HepG2 (cell line): ENCODE measurements at regions not wholly inside any gene's neighbourhood (a gene's known extent, or its start where the extent isn't known, plus 50 kb on each side); places are given as distances from the start of the nearest gene placed in this dataset.

Experiments
- ATAC-seq: fragments of 200-7000 bp; cut with Tn5 transposase; 3 replicates; pipeline ENCODE4 v1.9.1; 2020; ENCODE audit warnings: mild to moderate bottlenecking, moderate library complexity
- BruUV-seq: library from RNA; stranded (reverse); fragments of 400-500 nt; replicated peaks from 2 replicates; lab custom pipeline; 2021; lab: Mats Ljungman, UMichigan
- CTCF ChIA-PET: fragments of 300-600 bp; formaldehyde crosslinking; extraction: SDS; loops from one replicate; lab custom pipeline; 2021; ENCODE audit warnings: low total read pairs, inconsistent platforms, low intra/inter-chr PET ratio; lab: Yijun Ruan, JAX
- POLR2A ChIA-PET: fragments of 350-600 bp; sonication (Branson Sonifier 250); formaldehyde crosslinking; loops from one replicate; lab custom pipeline; 2020; ENCODE audit warnings: antibody characterized with exemption, inconsistent platforms; lab: Yijun Ruan, JAX
- DNase-seq: peaks from one replicate; pipeline ENCODE4 v3.0.0-alpha.2; 2015; ENCODE audit warnings: low spot score
- FAIRE-seq: peaks from 3 replicates; lab custom pipeline; 2011; peaks lifted over from hg19 to GRCh38; lab: Jason Lieb, UNC
- H2AFZ ChIP-seq: one replicate; pipeline ENCODE4 v1.6.1; 2011; ENCODE audit warnings: low read length, inconsistent platforms
- H3K27ac ChIP-seq: fragments of 300-600 bp; 3 replicates; pipeline ENCODE4 v1.8.0; 2011; ENCODE audit warnings: mixed run types, mild to moderate bottlenecking, mixed read lengths, low read length, inconsistent platforms; ENCODE audit not compliant: insufficient read depth; ENCODE audit errors: extremely low read length
- H3K27me3 ChIP-seq, 2 experiments: fragments of 200-600 bp in 1 of 2; 2 replicates in 1 of 2; 3 replicates in 1 of 2; pipeline versions ENCODE4 v1.6.0 to v1.8.0; 2011; ENCODE audit warnings: low read length in 2 of 2, mild to moderate bottlenecking in 2 of 2, moderate library complexity in 2 of 2, inconsistent platforms in 1 of 2; ENCODE audit not compliant: insufficient read depth in 2 of 2, control insufficient read depth in 1 of 2
- H3K36me3 ChIP-seq, 2 experiments: fragments of 200-600 bp in 1 of 2; replicated peaks in 1 of 2; 2 replicates in 1 of 2; 3 replicates in 1 of 2; pipeline versions ENCODE4 v1.5.1 to v1.8.0; 2011; ENCODE audit warnings: low read length in 2 of 2, inconsistent platforms in 1 of 2; ENCODE audit not compliant: insufficient read depth in 2 of 2, control insufficient read depth in 1 of 2
- H3K4me1 ChIP-seq: 2 replicates; pipeline ENCODE4 v1.5.1; 2012; ENCODE audit warnings: low read length, inconsistent platforms; ENCODE audit not compliant: insufficient read depth
- H3K4me2 ChIP-seq: 2 replicates; pipeline ENCODE4 v1.6.0; 2011; ENCODE audit warnings: low read depth, low read length, inconsistent platforms
- H3K4me3 ChIP-seq, 3 experiments: fragments of 200-600 bp in 1 of 3; sonication (generic), shearing (Covaris generic) in 1 of 3; replicated peaks in 1 of 3; 2 replicates each; pipeline ENCODE4 v1.5.1; 2011 to 2016; ENCODE audit warnings: low read length in 3 of 3, inconsistent platforms in 2 of 3, low read depth in 2 of 3, mild to moderate bottlenecking in 2 of 3, control low read depth in 1 of 3, mixed read lengths in 1 of 3; ENCODE audit not compliant: insufficient read depth in 1 of 3
- H3K79me2 ChIP-seq: one replicate; pipeline ENCODE4 v1.6.1; 2011; ENCODE audit warnings: low read length, inconsistent platforms; ENCODE audit not compliant: insufficient read depth
- H3K9ac ChIP-seq: 2 replicates; pipeline ENCODE4 v1.6.0; 2011; ENCODE audit warnings: mild to moderate bottlenecking, low read depth, low read length, inconsistent platforms; ENCODE audit not compliant: insufficient read depth
- H3K9me3 ChIP-seq: 2 replicates; pipeline ENCODE4 v1.5.1; 2012; ENCODE audit warnings: mild to moderate bottlenecking, low read length
- H4K20me1 ChIP-seq: 2 replicates; pipeline ENCODE4 v1.6.0; 2011; ENCODE audit warnings: inconsistent platforms, mild to moderate bottlenecking, low read length, moderate library complexity; ENCODE audit not compliant: insufficient read depth
- CBX1 ChIP-seq: IDR thresholded peaks from one replicate; pipeline ENCODE4 v1.6.1; 2016; ENCODE audit warnings: antibody characterized with exemption, low read depth
- KDM6A ChIP-seq: IDR thresholded peaks from 2 replicates; pipeline ENCODE4 v1.6.1; 2016; ENCODE audit warnings: low read depth
- KLF6 ChIP-seq: IDR thresholded peaks from 2 replicates; pipeline ENCODE4 v1.8.0; 2016; ENCODE audit warnings: missing biosample characterization, missing genetic modification reagents
- MED13 ChIP-seq: sonication (generic); formaldehyde crosslinking; IDR thresholded peaks from 2 replicates; pipeline ENCODE4 v1.5.0; 2020; ENCODE audit warnings: missing genetic modification reagents
- ZKSCAN8 ChIP-seq: IDR thresholded peaks from 2 replicates; pipeline ENCODE4 v1.6.1; 2016; ENCODE audit warnings: borderline replicate concordance, missing genetic modification reagents, missing compliant biosample characterization
- ZNF264 ChIP-seq: sonication (generic); formaldehyde crosslinking; IDR thresholded peaks from 2 replicates; pipeline ENCODE4 v1.4.0; 2020; ENCODE audit warnings: missing genetic modification reagents
- ZNF350 ChIP-seq: sonication (generic); formaldehyde crosslinking; IDR thresholded peaks from 2 replicates; pipeline ENCODE4 v1.4.0; 2020; ENCODE audit warnings: mild to moderate bottlenecking, low read depth, missing genetic modification reagents, borderline replicate concordance
- WGBS: methylation state at CpG from one replicate; pipeline ENCODE4 v1.1.6; 2017; ENCODE audit warnings: low lambda C conversion rate; 5-methylcytosine and 5-hydroxymethylcytosine counted together
- in situ Hi-C: cut with HindIII; loops from 2 replicates; pipeline ENCODE4 v1.10.0; 2017; ENCODE audit warnings: low pct_unique_long_range_greater_than_20kb; ENCODE audit not compliant: extremely low pct_ligation_motif_present
- intact Hi-C: fragments of 100-400 bp; cut with micrococcal nuclease; formaldehyde crosslinking; loops from one replicate; pipeline ENCODE4 v1.10.0; 2022; ENCODE audit not compliant: unreplicated experiment
- TF ChIP-seq, protein P1 (sequence below): sonication (generic); formaldehyde crosslinking; IDR thresholded peaks from 2 replicates; pipeline ENCODE4 v1.4.0; 2020; ENCODE audit warnings: missing genetic modification reagents
- TF ChIP-seq, protein P2 (sequence below): sonication (generic); formaldehyde crosslinking; IDR thresholded peaks from 2 replicates; pipeline ENCODE4 v1.4.0; 2020; ENCODE audit warnings: missing genetic modification reagents, low read depth, mild to moderate bottlenecking, borderline replicate concordance
- TF ChIP-seq, protein P3 (sequence below): sonication (generic); formaldehyde crosslinking; IDR thresholded peaks from 2 replicates; pipeline ENCODE4 v1.4.0; 2020; ENCODE audit warnings: missing genetic modification reagents

DNA sequence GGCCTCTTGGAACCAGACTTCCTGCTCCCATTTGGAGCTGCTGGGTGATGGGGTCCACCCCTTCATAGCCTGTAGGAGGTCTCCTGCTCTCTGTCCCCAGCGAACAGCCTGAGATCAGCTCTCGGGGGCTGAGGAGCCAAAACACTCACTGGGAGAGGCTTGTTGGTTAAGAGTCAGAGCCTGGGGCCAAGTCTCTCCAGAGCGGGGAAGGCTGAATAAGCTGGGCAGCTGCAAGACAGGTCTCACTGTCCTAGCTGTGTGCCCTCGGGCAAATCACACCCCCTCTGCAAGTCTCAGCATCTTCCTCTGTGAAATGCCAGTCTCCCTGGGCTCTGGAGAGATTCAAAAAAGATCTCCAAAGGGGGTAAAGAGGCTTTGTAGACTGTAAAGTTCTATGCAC lies 174.6 kb downstream of the WSCD1 start (continued):
- TF ChIP-seq, protein P1, sequence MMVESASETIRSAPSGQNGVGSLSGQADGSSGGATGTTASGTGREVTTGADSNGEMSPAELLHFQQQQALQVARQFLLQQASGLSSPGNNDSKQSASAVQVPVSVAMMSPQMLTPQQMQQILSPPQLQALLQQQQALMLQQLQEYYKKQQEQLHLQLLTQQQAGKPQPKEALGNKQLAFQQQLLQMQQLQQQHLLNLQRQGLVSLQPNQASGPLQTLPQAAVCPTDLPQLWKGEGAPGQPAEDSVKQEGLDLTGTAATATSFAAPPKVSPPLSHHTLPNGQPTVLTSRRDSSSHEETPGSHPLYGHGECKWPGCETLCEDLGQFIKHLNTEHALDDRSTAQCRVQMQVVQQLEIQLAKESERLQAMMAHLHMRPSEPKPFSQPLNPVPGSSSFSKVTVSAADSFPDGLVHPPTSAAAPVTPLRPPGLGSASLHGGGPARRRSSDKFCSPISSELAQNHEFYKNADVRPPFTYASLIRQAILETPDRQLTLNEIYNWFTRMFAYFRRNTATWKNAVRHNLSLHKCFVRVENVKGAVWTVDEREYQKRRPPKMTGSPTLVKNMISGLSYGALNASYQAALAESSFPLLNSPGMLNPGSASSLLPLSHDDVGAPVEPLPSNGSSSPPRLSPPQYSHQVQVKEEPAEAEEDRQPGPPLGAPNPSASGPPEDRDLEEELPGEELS (CRISPR knock-in tag), result no peak

DNA sequence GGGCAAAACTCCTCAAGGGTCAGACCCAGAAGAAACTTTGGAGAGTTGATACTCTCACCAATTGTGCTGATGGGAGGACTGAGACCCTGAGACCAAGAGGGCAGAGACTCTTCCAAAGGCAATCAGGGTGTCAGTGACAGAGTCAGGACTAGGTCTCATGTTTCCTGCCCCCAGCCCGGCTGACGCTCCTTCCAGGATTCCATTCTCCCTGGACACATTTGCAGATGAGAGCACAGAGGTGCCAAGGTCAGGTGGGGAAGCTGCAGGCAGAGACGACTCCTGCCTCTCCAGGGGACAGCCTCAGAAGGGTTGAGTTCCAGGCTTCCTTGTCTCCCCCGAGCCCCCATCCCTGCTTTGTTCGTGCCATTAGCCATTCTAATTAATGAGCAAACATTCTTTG lies 174.1 kb downstream of the WSCD1 start:
- no peak overlapping the region for H3K27ac ChIP-seq
- H3K9ac ChIP-seq, result no peak overlapping the region
- no peaks in the 10 kb centered on the region for H3K9me3 ChIP-seq
- H3K4me3 ChIP-seq, result no peak overlapping the region
- no peaks in the 10 kb centered on the region for H3K4me1 ChIP-seq
- WGBS, result 0% methylated on average over 3 of the region's 5 CpGs
- DNase-seq, result no peak
- H4K20me1 ChIP-seq, result no peaks in the 10 kb centered on the region
- no TSS peak for BruUV-seq
- ChIA-PET POLR2A (no interaction called here), CTCF (no interaction called here)
- in situ Hi-C loops (no loop called here), intact Hi-C loops (no loop called here)
- TF ChIP-seq KLF6, result no peak
- TF ChIP-seq MED13, result no peak
- no peak for TF ChIP-seq KDM6A (CRISPR knock-in tag)
- no peak for TF ChIP-seq CBX1
- no peak for TF ChIP-seq ZNF350 (CRISPR knock-in tag)
- no peak for TF ChIP-seq ZKSCAN8 (CRISPR knock-in tag)
- TF ChIP-seq, protein P2, sequence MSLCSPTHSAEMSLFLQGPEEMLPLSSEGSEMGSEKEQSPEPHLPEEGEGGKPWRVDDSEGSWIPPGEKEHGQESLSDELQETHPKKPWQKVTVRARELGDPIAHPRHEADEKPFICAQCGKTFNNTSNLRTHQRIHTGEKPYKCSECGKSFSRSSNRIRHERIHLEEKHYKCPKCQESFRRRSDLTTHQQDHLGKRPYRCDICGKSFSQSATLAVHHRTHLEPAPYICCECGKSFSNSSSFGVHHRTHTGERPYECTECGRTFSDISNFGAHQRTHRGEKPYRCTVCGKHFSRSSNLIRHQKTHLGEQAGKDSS, result no peak
- TF ChIP-seq, protein P3, sequence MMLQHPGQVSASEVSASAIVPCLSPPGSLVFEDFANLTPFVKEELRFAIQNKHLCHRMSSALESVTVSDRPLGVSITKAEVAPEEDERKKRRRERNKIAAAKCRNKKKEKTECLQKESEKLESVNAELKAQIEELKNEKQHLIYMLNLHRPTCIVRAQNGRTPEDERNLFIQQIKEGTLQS, result no peak
- no peak for TF ChIP-seq ZNF264 (CRISPR knock-in tag)
- TF ChIP-seq, all 625 proteins: peak for 0
- Histone ChIP-seq H3K27me3 (peaks cover 0 to 11% of the 10 kb centered on the region in 2 experiments; a peak in 2 of 5 replicates), H3K4me2 (no peak overlapping the region), H3K79me2 (no peaks in the 10 kb centered on the region), H3K36me3 (no peaks in the 10 kb centered on the region), H2AFZ (no peak overlapping the region)
- FAIRE-seq (no peak), ATAC-seq (no peak)
